HG02885 (cell line): ENCODE measurements at regions not wholly inside any gene's neighbourhood (a gene's known extent, or its start where the extent isn't known, plus 50 kb on each side); places are given as distances from the start of the nearest gene placed in this dataset.
"Not testable (repeated sequence)": the region's sequence is repeated elsewhere in the genome, so short reads cannot be mapped to it uniquely, and the experiment has no call there.

Experiments
- ATAC-seq: cut with Tn5 transposase; IDR thresholded peaks from one replicate; pipeline ENCODE4 v1.9.1; 2021; ENCODE audit warnings: mild to moderate bottlenecking; ENCODE audit not compliant: unreplicated experiment, poor library complexity

DNA sequence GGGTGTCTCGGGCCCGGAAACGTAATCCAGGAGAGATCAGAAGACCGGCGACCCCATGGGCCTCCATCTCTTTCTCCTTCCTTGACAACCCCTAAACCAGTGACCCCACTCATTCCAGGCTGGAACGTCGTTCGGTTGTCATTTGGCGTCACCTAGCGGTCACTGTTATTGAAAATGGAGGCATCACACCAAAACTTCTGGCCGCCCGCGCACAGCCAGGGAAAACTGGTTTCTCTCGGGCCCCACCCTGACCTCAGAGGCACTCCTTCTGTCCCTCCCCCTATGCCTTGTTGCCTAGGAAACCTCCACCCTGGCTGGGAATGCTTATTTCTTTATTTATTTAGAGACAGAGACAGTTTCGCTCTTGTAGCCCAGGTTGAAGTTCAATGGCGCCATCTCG is 2327.3 kb upstream of the TPTE start:
- ATAC-seq = peak; percentile 72

DNA sequence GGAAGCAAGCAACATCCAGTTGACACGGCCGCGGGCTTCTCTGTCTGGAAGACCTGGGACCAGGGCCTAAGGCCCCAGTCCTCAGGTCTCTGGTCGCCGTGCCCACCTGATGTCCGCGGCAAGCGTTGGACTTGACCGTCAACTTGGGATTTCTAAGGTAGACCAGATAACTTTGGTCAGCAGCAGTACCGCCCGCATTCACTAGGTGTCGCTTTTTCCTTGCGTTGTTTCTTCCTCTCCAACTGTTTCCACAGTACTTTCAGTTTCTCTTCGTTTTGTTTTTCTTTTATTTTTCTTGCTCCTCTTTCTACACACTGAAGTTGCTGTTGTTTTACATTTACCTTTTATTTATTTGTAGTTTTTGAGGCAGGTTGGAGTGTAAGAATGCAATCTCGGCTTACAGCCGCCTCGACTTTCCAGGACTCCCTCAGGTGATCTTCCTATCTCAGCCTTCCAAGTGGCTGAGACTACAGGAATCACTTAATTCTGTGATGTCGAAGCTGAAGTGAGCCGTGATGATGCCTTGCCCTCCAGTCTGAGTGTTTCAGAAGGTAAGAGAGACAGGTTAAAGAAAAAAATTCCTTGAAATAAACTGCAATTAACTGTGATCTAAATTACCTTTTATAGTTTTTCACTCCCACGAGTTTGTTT is 2323.9 kb upstream of the TPTE start:
- ATAC-seq = peak; percentile 61

DNA sequence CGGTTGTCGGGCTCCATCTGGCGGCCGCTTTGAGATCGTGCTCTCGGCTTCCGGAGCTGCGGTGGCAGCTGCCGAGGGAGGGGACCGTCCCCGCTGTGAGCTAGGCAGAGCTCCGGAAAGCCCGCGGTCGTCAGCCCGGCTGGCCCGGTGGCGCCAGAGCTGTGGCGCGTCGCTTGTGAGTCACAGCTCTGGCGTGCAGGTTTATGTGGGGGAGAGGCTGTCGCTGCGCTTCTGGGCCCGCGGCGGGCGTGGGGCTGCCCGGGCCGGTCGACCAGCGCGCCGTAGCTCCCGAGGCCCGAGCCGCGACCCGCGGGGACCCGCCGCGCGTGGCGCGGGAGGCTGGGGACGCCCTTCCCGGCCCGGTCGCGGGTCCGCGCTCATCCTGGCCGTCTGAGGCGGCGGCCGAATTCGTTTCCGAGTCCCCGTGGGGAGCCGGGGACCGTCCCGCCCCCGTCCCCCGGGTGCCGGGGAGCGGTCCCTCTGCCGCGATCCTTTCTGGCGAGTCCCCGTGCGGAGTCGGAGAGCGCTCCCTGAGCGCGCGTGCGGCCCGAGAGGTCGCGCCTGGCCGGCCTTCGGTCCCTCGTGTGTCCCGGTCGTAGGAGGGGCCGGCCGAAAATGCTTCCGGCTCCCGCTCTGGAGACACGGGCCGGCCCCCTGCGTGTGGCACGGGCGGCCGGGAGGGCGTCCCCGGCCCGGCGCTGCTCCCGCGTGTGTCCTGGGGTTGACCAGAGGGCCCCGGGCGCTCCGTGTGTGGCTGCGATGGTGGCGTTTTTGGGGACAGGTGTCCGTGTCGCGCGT is 2316.1 kb upstream of the TPTE start:
- ATAC-seq = not testable (repeated sequence)

GRCh38 chr21:8205892-8206188 is 2315.5 kb upstream of the TPTE start:
- not testable (repeated sequence) for ATAC-seq

- ATAC-seq = peak; percentile 58
These were observed 2308.3 kb upstream of the TPTE start for GRCh38 chr21:8212986-8213550.

DNA sequence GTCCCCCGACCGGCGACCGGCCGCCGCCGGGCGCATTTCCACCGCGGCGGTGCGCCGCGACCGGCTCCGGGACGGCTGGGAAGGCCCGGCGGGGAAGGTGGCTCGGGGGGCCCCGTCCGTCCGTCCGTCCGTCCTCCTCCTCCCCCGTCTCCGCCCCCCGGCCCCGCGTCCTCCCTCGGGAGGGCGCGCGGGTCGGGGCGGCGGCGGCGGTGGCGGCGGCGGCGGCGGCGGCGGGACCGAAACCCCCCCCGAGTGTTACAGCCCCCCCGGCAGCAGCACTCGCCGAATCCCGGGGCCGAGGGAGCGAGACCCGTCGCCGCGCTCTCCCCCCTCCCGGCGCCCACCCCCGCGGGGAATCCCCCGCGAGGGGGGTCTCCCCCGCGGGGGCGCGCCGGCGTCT is 2306.8 kb upstream of the TPTE start:
- ATAC-seq = not testable (repeated sequence)

GRCh38 chr21:8229366-8230150 is 2291.8 kb upstream of the TPTE start:
- ATAC-seq = not testable (repeated sequence)

DNA sequence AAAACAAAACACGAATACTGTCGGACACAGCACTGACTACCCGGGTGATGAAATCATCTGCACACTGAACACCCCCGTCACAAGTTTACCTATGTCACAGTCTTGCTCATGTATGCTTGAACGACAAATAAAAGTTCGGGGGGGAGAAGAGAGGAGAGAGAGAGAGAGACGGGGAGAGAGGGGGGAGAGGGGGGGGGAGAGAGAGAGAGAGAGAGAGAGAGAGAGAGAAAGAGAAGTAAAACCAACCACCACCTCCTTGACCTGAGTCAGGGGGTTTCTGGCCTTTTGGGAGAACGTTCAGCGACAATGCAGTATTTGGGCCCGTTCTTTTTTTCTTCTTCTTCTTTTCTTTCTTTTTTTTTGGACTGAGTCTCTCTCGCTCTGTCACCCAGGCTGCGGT is 2290.1 kb upstream of the TPTE start:
- not testable (repeated sequence) for ATAC-seq

- not testable (repeated sequence) for ATAC-seq
These were observed 2288.4 kb upstream of the TPTE start for GRCh38 chr21:8233000-8233399.

DNA sequence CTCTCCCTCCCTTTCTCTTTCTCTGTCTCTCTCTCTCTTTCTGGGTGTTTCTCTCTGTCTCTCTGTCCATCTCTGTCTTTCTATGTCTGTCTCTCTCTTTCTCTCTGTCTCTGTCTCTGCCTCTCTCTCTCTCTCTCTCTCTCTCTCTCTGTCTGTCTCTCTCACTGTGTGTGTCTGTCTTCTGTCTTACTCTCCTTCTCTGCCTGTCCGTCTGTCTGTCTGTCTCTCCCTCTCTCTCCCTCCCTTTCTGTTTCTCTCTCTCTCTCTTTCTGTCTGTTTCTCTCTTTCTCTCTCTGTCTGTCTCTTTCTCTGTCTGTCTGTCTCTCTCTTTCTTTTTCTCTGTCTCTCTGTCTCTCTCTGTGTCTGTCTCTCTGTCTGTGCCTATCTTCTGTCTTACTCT is 2287.3 kb upstream of the TPTE start:
- ATAC-seq = not testable (repeated sequence)

DNA sequence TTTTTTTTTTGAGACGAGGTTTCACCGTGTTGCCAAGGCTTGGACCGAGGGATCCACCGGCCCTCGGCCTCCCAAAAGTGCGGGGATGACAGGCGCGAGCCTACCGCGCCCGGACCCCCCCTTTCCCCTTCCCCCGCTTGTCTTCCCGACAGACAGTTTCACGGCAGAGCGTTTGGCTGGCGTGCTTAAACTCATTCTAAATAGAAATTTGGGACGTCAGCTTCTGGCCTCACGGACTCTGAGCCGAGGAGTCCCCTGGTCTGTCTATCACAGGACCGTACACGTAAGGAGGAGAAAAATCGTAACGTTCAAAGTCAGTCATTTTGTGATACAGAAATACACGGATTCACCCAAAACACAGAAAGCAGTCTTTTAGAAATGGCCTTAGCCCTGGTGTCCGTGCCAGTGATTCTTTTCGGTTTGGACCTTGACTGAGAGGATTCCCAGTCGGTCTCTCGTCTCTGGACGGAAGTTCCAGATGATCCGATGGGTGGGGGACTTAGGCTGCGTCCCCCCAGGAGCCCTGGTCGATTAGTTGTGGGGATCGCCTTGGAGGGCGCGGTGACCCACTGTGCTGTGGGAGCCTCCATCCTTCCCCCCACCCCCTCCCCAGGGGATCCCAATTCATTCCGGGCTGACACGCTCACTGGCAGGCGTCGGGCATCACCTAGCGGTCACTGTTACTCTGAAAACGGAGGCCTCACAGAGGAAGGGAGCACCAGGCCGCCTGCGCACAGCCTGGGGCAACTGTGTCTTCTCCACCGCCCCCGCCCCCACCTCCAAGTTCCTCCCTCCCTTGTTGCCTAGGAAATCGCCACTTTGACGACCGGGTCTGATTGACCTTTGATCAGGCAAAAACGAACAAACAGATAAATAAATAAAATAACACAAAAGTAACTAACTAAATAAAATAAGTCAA is 2276.4 kb upstream of the TPTE start:
- peak; percentile 44 for ATAC-seq

DNA sequence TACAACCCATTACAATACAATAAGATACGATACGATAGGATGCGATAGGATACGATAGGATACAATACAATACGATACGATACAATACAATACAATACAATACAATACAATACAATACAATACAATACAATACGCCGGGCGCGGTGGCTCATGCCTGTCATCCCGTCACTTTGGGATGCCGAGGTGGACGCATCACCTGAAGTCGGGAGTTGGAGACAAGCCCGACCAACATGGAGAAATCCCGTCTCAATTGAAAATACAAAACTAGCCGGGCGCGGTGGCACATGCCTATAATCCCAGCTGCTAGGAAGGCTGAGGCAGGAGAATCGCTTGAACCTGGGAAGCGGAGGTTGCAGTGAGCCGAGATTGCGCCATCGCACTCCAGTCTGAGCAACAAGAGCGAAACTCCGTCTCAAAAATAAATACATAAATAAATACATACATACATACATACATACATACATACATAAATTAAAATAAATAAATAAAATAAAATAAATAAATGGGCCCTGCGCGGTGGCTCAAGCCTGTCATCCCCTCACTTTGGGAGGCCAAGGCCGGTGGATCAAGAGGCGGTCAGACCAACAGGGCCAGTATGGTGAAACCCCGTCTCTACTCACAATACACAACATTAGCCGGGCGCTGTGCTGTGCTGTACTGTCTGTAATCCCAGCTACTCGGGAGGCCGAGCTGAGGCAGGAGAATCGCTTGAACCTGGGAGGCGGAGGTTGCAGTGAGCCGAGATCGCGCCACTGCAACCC is 2275.6 kb upstream of the TPTE start:
- ATAC-seq = peak; percentile 78

DNA sequence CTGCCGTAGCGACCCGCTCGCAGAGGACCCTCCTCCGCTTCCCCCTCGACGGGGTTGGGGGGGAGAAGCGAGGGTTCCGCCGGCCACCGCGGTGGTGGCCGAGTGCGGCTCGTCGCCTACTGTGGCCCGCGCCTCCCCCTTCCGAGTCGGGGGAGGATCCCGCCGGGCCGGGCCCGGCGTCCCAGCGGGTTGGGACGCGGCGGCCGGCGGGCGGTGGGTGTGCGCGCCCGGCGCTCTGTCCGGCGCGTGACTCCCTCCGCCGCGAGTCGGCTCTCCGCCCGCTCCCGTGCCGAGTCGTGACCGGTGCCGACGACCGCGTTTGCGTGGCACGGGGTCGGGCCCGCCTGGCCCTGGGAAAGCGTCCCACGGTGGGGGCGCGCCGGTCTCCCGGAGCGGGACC is 2269.7 kb upstream of the TPTE start:
- ATAC-seq = peak; percentile 50

- not testable (repeated sequence) for ATAC-seq
These were observed 2266.3 kb upstream of the TPTE start for GRCh38 chr21:8255094-8255493.

- not testable (repeated sequence) for ATAC-seq
These were observed 2264.1 kb upstream of the TPTE start for GRCh38 chr21:8257083-8257799.

DNA sequence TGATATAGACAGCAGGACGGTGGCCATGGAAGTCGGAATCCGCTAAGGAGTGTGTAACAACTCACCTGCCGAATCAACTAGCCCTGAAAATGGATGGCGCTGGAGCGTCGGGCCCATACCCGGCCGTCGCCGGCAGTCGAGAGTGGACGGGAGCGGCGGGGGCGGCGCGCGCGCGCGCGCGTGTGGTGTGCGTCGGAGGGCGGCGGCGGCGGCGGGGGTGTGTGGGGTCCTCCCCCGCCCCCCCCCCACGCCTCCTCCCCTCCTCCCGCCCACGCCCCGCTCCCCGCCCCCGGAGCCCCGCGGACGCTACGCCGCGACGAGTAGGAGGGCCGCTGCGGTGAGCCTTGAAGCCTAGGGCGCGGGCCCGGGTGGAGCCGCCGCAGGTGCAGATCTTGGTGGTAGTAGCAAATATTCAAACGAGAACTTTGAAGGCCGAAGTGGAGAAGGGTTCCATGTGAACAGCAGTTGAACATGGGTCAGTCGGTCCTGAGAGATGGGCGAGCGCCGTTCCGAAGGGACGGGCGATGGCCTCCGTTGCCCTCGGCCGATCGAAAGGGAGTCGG is 2261.2 kb upstream of the TPTE start:
- not testable (repeated sequence) for ATAC-seq
